Brain microvascular endothelial cell (primary cell): ENCODE measurements at regions not wholly inside any gene's neighbourhood (a gene's known extent, or its start where the extent isn't known, plus 50 kb on each side); places are given as distances from the start of the nearest gene placed in this dataset.

Source experiments
- DNase-seq: peaks from one replicate; pipeline ENCODE4 v3.0.0-alpha.2; 2020
- H3K27ac ChIP-seq: fragments of 250-450 bp; sonication (Bioruptor Pico); 2 replicates; pipeline ENCODE4 v1.5.1; 2020; ENCODE audit warnings: mild to moderate bottlenecking, moderate library complexity
- H3K27me3 ChIP-seq: fragments of 250-450 bp; sonication (Bioruptor Pico); replicated peaks from 2 replicates; pipeline ENCODE4 v1.5.1; 2020; ENCODE audit warnings: mild to moderate bottlenecking
- H3K36me3 ChIP-seq: fragments of 250-450 bp; sonication (Bioruptor Pico); replicated peaks from 2 replicates; pipeline ENCODE4 v1.5.1; 2020; ENCODE audit warnings: mild to moderate bottlenecking
- H3K4me3 ChIP-seq: 2 replicates; pipeline ENCODE4 v1.5.1; 2011; ENCODE audit warnings: low read depth, mild to moderate bottlenecking, control low read depth, low read length, moderate library complexity
- CTCF ChIP-seq: IDR thresholded peaks from 2 replicates; pipeline ENCODE4 v1.5.1; 2011; ENCODE audit warnings: low read depth, mild to moderate bottlenecking, moderate library complexity, low read length, control low read depth, inconsistent platforms; ENCODE audit errors: missing control alignments
- in situ Hi-C: cut with HindIII; loops from 2 replicates; pipeline ENCODE4 v1.10.0; 2017; ENCODE audit warnings: low sequenced_read_pairs, low pct_ligation_motif_present

GRCh38 chr6:105836379-105836778, 249.8 kb upstream of the PRDM1 start:
- no peaks in the 10 kb centered on the region for H3K27me3 ChIP-seq
- in situ Hi-C loops: no loop called here
- H3K27ac ChIP-seq: no peak overlapping the region
- H3K4me3 ChIP-seq: no peak overlapping the region
- no peak for TF ChIP-seq CTCF
- DNase-seq: no peak
- H3K36me3 ChIP-seq: no peaks in the 10 kb centered on the region

GRCh38 chr6:105835373-105835772, 250.8 kb upstream of the PRDM1 start:
- in situ Hi-C loops: no loop called here
- no peak overlapping the region for H3K27ac ChIP-seq
- H3K27me3 ChIP-seq: no peaks in the 10 kb centered on the region
- peak; percentile 84 for TF ChIP-seq CTCF
- DNase-seq: peak; percentile 9
- H3K4me3 ChIP-seq: no peak overlapping the region
- no peaks in the 10 kb centered on the region for H3K36me3 ChIP-seq

GRCh38 chr6:105833959-105834947, 251.9 kb upstream of the PRDM1 start:
- no peaks in the 10 kb centered on the region for H3K27me3 ChIP-seq
- no peak overlapping the region for H3K27ac ChIP-seq
- no peak for TF ChIP-seq CTCF
- no peaks in the 10 kb centered on the region for H3K36me3 ChIP-seq
- no peak for DNase-seq
- in situ Hi-C loops: no loop called here
- no peak overlapping the region for H3K4me3 ChIP-seq

GRCh38 chr6:105832313-105832761, 253.8 kb upstream of the PRDM1 start:
- Histone ChIP-seq H3K27me3 (no peaks in the 10 kb centered on the region), H3K27ac (no peak overlapping the region), H3K36me3 (no peaks in the 10 kb centered on the region), H3K4me3 (no peak overlapping the region)
- TF ChIP-seq CTCF: no peak
- in situ Hi-C loops: no loop called here
- DNase-seq: no peak

- in situ Hi-C loops: no loop called here
- H3K27me3 ChIP-seq: no peaks in the 10 kb centered on the region
- TF ChIP-seq CTCF: no peak
- H3K4me3 ChIP-seq: no peak overlapping the region
- no peak overlapping the region for H3K27ac ChIP-seq
- no peak for DNase-seq
- no peaks in the 10 kb centered on the region for H3K36me3 ChIP-seq
Measured at GRCh38 chr6:105831311-105832097, 254.6 kb upstream of the PRDM1 start.
